Ishikawa (cell line): ENCODE measurements at regions not wholly inside any gene's neighbourhood (a gene's known extent, or its start where the extent isn't known, plus 50 kb on each side); places are given as distances from the start of the nearest gene placed in this dataset.

Source experiments
- CEBPB ChIP-seq: IDR thresholded peaks from 2 replicates; pipeline ENCODE4 v1.6.1; 2012
- CREB1 ChIP-seq: IDR thresholded peaks from 2 replicates; pipeline ENCODE4 v1.6.1; 2012; ENCODE audit warnings: low read depth
- EGR1 ChIP-seq: IDR thresholded peaks from 2 replicates; pipeline ENCODE4 v1.6.1; 2012
- EP300 ChIP-seq: IDR thresholded peaks from 2 replicates; pipeline ENCODE4 v1.6.1; 2012; ENCODE audit warnings: borderline replicate concordance
- FOXM1 ChIP-seq: IDR thresholded peaks from 2 replicates; pipeline ENCODE4 v1.6.1; 2012; ENCODE audit warnings: low read depth, borderline replicate concordance
- NFIC ChIP-seq: IDR thresholded peaks from 2 replicates; pipeline ENCODE4 v1.6.1; 2012
- RAD21 ChIP-seq: IDR thresholded peaks from 2 replicates; pipeline ENCODE4 v1.6.1; 2012; ENCODE audit warnings: low read depth
- TAF1 ChIP-seq: IDR thresholded peaks from 2 replicates; pipeline ENCODE4 v1.6.1; 2012; ENCODE audit warnings: low read depth, mild to moderate bottlenecking
- TCF12 ChIP-seq: IDR thresholded peaks from 2 replicates; pipeline ENCODE4 v1.6.1; 2012; ENCODE audit warnings: low read depth
- TEAD4 ChIP-seq: IDR thresholded peaks from 2 replicates; pipeline ENCODE4 v1.6.1; 2012
- YY1 ChIP-seq: IDR thresholded peaks from 2 replicates; pipeline ENCODE4 v1.6.1; 2012; ENCODE audit warnings: low read depth
- ZBTB7A ChIP-seq: IDR thresholded peaks from 2 replicates; pipeline ENCODE4 v1.6.1; 2012; ENCODE audit warnings: low read depth
- TF ChIP-seq, protein P1 (sequence below): IDR thresholded peaks from 2 replicates; pipeline ENCODE4 v1.6.1; 2012
- TF ChIP-seq, protein P2 (sequence below): IDR thresholded peaks from 2 replicates; pipeline ENCODE4 v1.6.1; 2012; ENCODE audit warnings: low read depth, mild to moderate bottlenecking
- TF ChIP-seq, protein P3 (sequence below): IDR thresholded peaks from 2 replicates; pipeline ENCODE4 v1.6.1; 2012

DNA sequence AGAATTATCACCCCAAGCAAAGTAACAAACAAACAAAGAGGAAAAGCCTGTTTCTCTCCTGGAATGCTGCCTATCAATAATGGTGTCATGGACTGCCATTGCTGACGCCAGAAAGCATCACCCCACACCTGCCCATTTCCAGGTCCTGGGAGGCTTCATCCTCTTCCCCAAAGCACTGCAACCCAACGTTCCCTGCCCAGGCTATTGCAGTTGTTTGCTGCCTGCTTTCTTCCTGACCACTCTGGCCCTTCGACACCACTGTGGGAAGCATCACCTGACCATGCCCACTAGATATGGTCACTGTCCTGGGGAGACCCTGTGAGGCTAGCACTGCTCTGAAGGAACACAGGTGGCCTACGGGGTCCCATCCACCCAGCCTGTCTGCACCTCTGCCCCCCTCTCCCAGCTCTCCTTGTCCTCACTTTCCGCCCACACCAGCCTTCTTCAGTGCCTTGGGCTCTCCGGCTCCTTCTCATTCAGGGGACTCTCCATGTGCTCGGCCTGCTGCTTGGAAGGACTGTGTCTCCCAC lies 439.6 kb downstream of the GLRX3 start:
- TF ChIP-seq ZBTB7A, result no peak
- no peak for TF ChIP-seq TAF1
- TF ChIP-seq CEBPB, result no peak
- TF ChIP-seq CREB1, result no peak
- no peak for TF ChIP-seq FOXM1
- TF ChIP-seq, protein P1, sequence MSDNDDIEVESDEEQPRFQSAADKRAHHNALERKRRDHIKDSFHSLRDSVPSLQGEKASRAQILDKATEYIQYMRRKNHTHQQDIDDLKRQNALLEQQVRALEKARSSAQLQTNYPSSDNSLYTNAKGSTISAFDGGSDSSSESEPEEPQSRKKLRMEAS, result no peak
- TF ChIP-seq, protein P2, sequence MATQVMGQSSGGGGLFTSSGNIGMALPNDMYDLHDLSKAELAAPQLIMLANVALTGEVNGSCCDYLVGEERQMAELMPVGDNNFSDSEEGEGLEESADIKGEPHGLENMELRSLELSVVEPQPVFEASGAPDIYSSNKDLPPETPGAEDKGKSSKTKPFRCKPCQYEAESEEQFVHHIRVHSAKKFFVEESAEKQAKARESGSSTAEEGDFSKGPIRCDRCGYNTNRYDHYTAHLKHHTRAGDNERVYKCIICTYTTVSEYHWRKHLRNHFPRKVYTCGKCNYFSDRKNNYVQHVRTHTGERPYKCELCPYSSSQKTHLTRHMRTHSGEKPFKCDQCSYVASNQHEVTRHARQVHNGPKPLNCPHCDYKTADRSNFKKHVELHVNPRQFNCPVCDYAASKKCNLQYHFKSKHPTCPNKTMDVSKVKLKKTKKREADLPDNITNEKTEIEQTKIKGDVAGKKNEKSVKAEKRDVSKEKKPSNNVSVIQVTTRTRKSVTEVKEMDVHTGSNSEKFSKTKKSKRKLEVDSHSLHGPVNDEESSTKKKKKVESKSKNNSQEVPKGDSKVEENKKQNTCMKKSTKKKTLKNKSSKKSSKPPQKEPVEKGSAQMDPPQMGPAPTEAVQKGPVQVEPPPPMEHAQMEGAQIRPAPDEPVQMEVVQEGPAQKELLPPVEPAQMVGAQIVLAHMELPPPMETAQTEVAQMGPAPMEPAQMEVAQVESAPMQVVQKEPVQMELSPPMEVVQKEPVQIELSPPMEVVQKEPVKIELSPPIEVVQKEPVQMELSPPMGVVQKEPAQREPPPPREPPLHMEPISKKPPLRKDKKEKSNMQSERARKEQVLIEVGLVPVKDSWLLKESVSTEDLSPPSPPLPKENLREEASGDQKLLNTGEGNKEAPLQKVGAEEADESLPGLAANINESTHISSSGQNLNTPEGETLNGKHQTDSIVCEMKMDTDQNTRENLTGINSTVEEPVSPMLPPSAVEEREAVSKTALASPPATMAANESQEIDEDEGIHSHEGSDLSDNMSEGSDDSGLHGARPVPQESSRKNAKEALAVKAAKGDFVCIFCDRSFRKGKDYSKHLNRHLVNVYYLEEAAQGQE, result no peak
- no peak for TF ChIP-seq NFIC
- no peak for TF ChIP-seq TCF12
- no peak for TF ChIP-seq EGR1
- TF ChIP-seq EP300, result no peak
- TF ChIP-seq, protein P3, sequence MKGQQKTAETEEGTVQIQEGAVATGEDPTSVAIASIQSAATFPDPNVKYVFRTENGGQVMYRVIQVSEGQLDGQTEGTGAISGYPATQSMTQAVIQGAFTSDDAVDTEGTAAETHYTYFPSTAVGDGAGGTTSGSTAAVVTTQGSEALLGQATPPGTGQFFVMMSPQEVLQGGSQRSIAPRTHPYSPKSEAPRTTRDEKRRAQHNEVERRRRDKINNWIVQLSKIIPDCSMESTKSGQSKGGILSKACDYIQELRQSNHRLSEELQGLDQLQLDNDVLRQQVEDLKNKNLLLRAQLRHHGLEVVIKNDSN, result no peak
- TF ChIP-seq TEAD4, result no peak
- TF ChIP-seq YY1, result no peak
- TF ChIP-seq RAD21, result no peak

DNA sequence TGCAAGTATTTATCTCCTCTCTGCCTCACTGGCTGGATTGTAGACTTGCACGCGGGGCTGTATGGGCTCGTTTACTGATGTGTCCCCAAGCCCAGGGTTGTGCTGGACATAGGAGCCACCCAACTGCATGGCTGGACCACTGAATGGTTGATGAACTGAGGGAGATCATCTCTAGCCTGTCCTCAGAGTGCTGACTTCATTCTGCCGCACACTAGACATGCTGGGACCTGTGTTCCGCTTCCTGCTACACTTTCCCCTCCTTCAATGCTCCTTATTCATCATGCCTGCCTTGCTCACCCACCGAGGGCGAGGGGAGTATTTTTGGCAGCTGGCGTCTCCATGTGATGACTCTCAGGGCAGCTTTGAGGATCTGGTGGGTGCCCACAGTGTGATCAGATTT lies 440.2 kb downstream of the GLRX3 start:
- TF ChIP-seq FOXM1 (no peak), CREB1 (no peak), RAD21 (no peak), EP300 (no peak), YY1 (no peak), TEAD4 (no peak), TAF1 (no peak), CEBPB (no peak), ZBTB7A (no peak), TCF12 (no peak), NFIC (no peak)
- TF ChIP-seq, protein P1, result no peak
- TF ChIP-seq, protein P2, result no peak

DNA sequence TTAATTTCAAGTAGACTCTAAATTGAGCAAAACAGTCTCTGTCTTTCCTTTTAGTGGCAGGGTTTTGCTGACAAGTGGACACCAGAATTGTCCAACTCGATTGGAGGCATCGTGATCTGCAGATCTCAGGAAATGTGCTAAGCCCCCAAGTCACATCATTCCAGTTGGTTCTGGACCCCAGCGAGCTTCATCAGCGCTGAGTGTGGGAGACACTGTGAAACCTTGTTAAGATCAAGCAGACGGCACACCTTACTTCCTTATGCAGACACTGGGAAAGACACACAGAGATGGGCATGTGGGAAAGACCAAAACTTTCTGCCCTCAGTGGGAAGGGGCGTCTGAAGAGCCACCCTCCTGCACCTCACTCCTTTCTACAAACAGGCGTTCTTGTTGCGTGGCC lies 440.8 kb downstream of the GLRX3 start:
- TF ChIP-seq CREB1 (no peak), EP300 (no peak), FOXM1 (no peak), YY1 (no peak), ZBTB7A (no peak), TAF1 (no peak), RAD21 (no peak), TEAD4 (no peak), NFIC (no peak), CEBPB (no peak), TCF12 (no peak)
- TF ChIP-seq, protein P2, result no peak
- TF ChIP-seq, protein P1, result no peak

DNA sequence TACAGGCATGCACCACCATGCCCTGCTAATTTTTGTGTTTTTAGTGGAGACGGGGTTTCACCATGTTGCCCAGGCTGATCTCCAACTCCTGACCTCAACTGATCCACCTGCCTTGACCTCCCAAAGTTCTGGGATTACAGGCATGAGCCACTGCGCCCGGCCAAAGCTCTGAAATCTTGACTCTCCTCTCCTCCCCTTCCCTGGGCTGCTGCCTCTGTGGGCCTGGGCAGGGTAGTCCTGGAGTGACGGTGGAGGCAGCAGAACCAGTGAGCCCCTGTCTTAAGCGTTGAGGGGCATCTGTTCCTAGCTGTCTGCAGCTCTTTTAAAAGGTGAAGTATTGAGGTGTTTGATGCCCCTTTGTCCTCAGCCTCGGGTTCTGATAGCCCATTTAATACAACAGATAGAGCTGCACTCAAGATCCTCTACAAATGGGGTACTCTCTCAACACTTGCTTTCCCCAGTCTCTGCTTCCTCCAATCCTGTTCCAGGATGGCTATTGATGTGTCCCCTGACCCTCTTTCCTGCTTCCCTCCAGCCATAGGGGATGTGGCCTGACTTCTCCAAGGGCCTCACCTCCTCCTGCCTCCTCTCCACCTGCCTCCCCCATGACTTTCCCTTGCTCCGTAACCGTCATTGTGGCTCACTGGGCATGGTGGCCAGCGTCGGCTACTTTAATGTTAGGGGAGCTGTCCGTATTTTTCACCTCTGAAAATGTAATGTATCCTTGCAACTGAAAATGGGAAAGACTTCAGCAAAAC lies 442.5 kb downstream of the GLRX3 start:
- TF ChIP-seq YY1, result no peak
- TF ChIP-seq NFIC, result no peak
- TF ChIP-seq RAD21, result no peak
- TF ChIP-seq TEAD4, result no peak

DNA sequence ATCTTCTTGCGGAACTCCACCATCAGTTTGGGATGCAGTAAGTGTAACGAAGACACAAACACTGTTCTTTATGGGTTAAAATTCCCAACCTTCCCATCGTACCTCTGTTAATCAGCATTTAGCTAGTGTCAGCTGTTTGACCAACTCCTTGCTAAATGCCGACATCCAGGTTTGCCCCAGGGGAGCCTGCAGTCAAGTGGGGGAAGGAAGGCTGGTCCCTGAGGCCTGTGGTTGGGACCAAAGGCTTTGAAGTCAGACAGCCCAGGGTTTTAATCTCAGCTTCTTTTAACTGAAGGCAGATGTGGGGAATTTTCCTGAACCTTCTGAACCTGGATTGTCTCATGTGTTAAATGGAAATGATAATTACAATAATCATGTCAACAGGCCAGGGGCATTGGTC lies 443.7 kb downstream of the GLRX3 start:
- no peak for TF ChIP-seq FOXM1
- TF ChIP-seq CEBPB, result no peak
- TF ChIP-seq RAD21, result no peak
- TF ChIP-seq, protein P2, result no peak
- TF ChIP-seq YY1, result no peak
- no peak for TF ChIP-seq ZBTB7A
- TF ChIP-seq, protein P3, result no peak
- TF ChIP-seq TEAD4, result no peak
- TF ChIP-seq NFIC, result no peak
- no peak for TF ChIP-seq TCF12
- no peak for TF ChIP-seq TAF1
- TF ChIP-seq, protein P1, result no peak
- TF ChIP-seq CREB1, result no peak
- no peak for TF ChIP-seq EGR1
